Immature natural killer cell (primary cell): ENCODE measurements at regions not wholly inside any gene's neighbourhood (a gene's known extent, or its start where the extent isn't known, plus 50 kb on each side); places are given as distances from the start of the nearest gene placed in this dataset.
"Not testable (repeated sequence)": the region's sequence is repeated elsewhere in the genome, so short reads cannot be mapped to it uniquely, and the experiment has no call there.

Experiments used
- DNase-seq, 3 donors: peaks; one replicate each; pipeline ENCODE4 v3.0.0; 2022; ENCODE audit warnings: mixed read lengths in 1 of 3
- H3K27ac Mint-ChIP-seq, 6 donors: one replicate each; pipeline ENCODE4 v1.8.0; 2020; ENCODE audit warnings: mixed read lengths in 6 of 6, mild to moderate bottlenecking in 5 of 6, inconsistent platforms in 4 of 6, moderate library complexity in 3 of 6
- H3K27me3 Mint-ChIP-seq, 3 donors: one replicate each; pipeline ENCODE4 v1.8.0; 2020 to 2021; ENCODE audit warnings: low read depth in 3 of 3, mild to moderate bottlenecking in 3 of 3, mixed read lengths in 3 of 3, moderate library complexity in 3 of 3, inconsistent platforms in 1 of 3
- H3K36me3 Mint-ChIP-seq, 3 donors: one replicate each; pipeline ENCODE4 v1.8.0; 2020; ENCODE audit warnings: mixed read lengths in 3 of 3, inconsistent platforms in 2 of 3, mild to moderate bottlenecking in 2 of 3
- H3K4me1 Mint-ChIP-seq, 2 donors: one replicate each; pipeline ENCODE4 v1.8.0; 2020; ENCODE audit warnings: inconsistent platforms in 2 of 2, mild to moderate bottlenecking in 2 of 2, mixed read lengths in 2 of 2, moderate library complexity in 1 of 2
- H3K4me3 Mint-ChIP-seq, 5 donors: one replicate each; pipeline ENCODE4 v1.8.0; 2020; ENCODE audit warnings: mild to moderate bottlenecking in 5 of 5, mixed read lengths in 5 of 5, inconsistent platforms in 3 of 5, moderate library complexity in 3 of 5
- H3K9me3 Mint-ChIP-seq, 6 donors: one replicate each; pipeline ENCODE4 v1.8.0; 2020; ENCODE audit warnings: mild to moderate bottlenecking in 6 of 6, mixed read lengths in 6 of 6, inconsistent platforms in 4 of 6, moderate library complexity in 3 of 6

- H3K4me1 Mint-ChIP-seq, H3K9me3 Mint-ChIP-seq, H3K36me3 Mint-ChIP-seq, H3K4me3 Mint-ChIP-seq, H3K27ac Mint-ChIP-seq, DNase-seq, H3K27me3 Mint-ChIP-seq: not testable (repeated sequence)
Measured at GRCh38 chr15:49732109-49732508, 111.3 kb downstream of the DTWD1 start.

DNA sequence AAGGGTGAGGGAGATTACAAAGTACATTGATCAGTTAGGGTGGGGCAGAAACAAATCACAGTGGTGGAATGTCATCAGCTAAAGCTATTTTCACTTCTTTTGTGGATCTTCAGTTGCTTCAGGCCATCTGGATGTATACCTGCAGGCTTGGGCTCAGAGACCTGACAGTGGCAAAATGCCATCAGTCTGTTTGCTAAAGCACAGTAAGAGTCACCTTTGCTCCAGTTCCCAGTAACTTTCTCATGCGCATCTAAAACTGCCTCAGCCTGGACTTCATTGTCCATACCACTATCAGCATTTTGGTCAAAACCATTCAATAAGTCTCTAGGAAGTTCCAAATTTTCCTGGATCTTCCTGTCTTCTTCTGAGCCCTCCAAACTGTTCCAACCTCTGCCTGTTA lies 113.2 kb downstream of the DTWD1 start:
- H3K27me3 Mint-ChIP-seq, H3K27ac Mint-ChIP-seq, H3K4me1 Mint-ChIP-seq, H3K4me3 Mint-ChIP-seq, H3K36me3 Mint-ChIP-seq, H3K9me3 Mint-ChIP-seq, DNase-seq: not testable (repeated sequence)

DNA sequence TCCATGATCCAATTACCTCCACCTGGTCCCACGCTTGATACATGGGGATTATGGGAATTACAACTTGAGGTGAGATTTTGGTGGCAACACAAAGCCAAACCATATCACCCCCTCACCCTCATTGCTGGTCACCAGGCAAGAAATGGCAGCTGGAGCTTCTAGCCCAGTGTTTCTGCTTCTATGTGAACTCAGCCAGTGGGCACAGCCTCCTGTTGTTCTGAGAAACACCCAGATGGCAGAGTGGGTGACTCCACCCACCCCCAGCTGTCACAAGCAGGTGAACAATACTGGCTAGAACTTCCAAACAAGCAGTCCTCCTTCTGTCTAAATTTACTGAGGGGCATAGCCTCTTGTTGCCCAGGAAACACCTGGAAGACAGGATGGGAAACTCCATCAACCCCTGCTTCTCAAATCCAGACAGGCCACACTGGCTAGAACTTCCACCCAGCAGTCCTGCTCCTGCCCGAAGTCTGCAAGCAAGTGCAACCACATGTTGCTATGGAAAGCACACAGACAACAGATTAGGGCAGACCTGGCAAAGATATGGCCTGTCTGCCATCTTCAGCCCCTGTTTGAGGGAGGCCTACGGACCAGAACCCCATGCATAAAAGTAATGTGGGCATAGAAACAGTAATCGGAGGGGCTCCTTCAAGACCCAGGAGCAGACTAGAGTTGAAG lies 114.1 kb downstream of the DTWD1 start:
- Mint-ChIP-seq H3K27me3 (peaks cover 2 to 9% (median 8%) of the 10 kb centered on the region in 3 donors), H3K9me3 (no peaks in the 10 kb centered on the region), H3K36me3 (no peaks in the 10 kb centered on the region), H3K4me1 (no peaks in the 10 kb centered on the region), H3K27ac (no peak overlapping the region), H3K4me3 (no peak overlapping the region)
- DNase-seq: no peak

GRCh38 chr15:49737127-49737526 lies 116.3 kb downstream of the DTWD1 start:
- no peaks in the 10 kb centered on the region for H3K4me1 Mint-ChIP-seq
- peaks cover 0 to 3% (median 0%) of the 10 kb centered on the region in 6 donors for H3K9me3 Mint-ChIP-seq

GRCh38 chr15:49741712-49742111 lies 120.9 kb downstream of the DTWD1 start:
- no peak overlapping the region for H3K4me3 Mint-ChIP-seq
- H3K36me3 Mint-ChIP-seq: no peaks in the 10 kb centered on the region
- peaks cover 0 to 5% (median 4%) of the 10 kb centered on the region in 3 donors for H3K27me3 Mint-ChIP-seq
- no peak overlapping the region for H3K27ac Mint-ChIP-seq
- peaks cover 0 to 3% (median 0%) of the 10 kb centered on the region in 6 donors for H3K9me3 Mint-ChIP-seq
- no peaks in the 10 kb centered on the region for H3K4me1 Mint-ChIP-seq
- no peak for DNase-seq

More at GRCh38 chr15:49737127-49737526, 116.3 kb downstream of the DTWD1 start:
- Mint-ChIP-seq H3K27ac (no peak overlapping the region), H3K4me3 (no peak overlapping the region), H3K36me3 (no peaks in the 10 kb centered on the region), H3K27me3 (peaks cover 2 to 8% (median 5%) of the 10 kb centered on the region in 3 donors)
- no peak for DNase-seq

DNA sequence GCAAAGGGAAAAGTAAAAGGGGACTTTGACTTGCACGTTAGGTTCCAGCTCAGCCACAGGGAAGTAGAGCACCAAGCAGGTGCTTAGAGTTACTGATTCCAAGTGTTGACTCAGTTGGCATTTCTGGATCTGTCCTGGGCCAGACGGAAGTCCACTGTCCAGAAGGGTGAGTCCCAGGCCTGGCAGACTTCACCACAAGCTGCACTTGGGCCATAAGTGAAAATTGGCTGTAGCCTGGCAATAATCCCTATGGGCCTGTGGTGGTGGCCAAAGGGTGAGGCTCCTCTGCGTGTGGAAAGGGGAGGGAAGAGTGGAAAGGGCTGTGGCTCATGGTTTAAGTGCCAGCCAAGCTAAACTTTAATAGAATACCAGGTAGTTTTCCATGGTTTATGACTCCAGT lies 121.5 kb downstream of the DTWD1 start:
- Mint-ChIP-seq H3K27ac (no peak overlapping the region), H3K9me3 (peaks cover 0 to 3% (median 0%) of the 10 kb centered on the region in 6 donors), H3K4me3 (no peak overlapping the region), H3K36me3 (no peaks in the 10 kb centered on the region), H3K4me1 (no peaks in the 10 kb centered on the region), H3K27me3 (peaks cover 0 to 4% (median 2%) of the 10 kb centered on the region in 3 donors)
- DNase-seq: no peak

DNA sequence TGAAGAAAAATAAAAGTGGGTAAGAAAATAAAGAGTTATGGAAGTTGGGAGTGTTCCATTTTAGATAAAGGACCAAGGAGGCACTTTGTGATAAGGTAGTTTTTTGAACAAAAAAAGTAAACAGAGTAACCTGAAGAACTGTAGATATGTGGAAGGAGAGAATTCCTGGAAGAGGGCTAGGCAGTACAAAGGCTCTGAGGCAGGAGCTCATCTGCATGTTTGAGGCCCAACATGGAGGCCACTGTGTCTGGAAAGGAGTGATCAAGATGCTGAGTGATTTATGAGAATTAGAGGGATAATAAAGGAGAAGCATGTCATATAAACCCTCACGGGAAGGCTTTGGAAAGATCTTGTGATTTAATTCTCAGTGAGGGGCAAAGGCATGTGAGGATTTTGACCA lies 126.5 kb downstream of the DTWD1 start:
- no peaks in the 10 kb centered on the region for H3K4me1 Mint-ChIP-seq
- H3K27ac Mint-ChIP-seq: no peak overlapping the region
- H3K4me3 Mint-ChIP-seq: no peak overlapping the region
- H3K9me3 Mint-ChIP-seq: no peaks in the 10 kb centered on the region
- DNase-seq: no peak
- H3K27me3 Mint-ChIP-seq: peaks cover 0 to 4% (median 0%) of the 10 kb centered on the region in 3 donors
- H3K36me3 Mint-ChIP-seq: no peaks in the 10 kb centered on the region

DNA sequence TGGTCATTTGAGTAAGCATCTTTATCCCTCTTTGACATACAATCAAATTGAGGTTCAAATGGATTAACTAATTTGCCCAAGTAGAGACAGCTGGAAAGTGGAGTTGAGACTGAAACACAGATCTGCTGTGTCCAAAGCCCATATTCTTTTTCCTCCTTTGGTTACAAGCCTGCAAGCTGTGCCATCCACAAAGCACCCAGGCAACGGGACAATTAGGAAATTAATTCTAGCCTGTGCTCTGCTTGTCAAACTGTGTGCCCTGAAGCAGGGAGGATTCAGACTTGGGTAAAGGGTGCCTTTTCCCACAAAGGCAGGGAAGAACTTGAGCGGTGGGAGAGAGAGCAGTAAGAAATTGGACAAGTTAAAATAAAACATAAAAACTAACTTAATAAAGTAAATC lies 127.9 kb downstream of the DTWD1 start:
- H3K27ac Mint-ChIP-seq: no peak overlapping the region
- no peak for DNase-seq
- no peak overlapping the region for H3K4me3 Mint-ChIP-seq
- H3K27me3 Mint-ChIP-seq: peaks cover 0 to 5% (median 0%) of the 10 kb centered on the region in 3 donors
- H3K9me3 Mint-ChIP-seq: peaks cover 0 to 2% (median 0%) of the 10 kb centered on the region in 6 donors
- H3K36me3 Mint-ChIP-seq: no peaks in the 10 kb centered on the region
- H3K4me1 Mint-ChIP-seq: no peaks in the 10 kb centered on the region

DNA sequence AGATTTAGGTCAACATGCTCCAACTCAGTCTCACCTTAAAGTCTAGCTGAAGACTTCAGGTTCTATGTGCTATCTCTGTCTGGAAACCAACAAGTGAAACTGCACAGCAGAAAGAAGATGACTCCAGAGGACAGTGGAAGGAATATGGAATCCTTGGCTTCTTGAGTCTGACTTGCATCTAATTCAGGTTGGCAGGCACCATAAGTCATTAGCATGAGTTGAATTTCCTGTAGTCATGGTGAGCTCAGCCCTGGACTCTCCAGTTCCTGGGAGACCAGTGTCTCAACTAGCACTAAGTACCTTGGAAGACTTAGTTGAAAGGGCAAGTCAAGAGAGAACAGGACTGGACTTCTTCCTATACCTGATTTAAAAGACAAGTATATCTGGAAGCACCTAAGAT lies 129.7 kb downstream of the DTWD1 start:
- Mint-ChIP-seq H3K4me1 (no peaks in the 10 kb centered on the region), H3K9me3 (peaks cover 0 to 2% (median 0%) of the 10 kb centered on the region in 6 donors), H3K36me3 (no peaks in the 10 kb centered on the region), H3K4me3 (no peak overlapping the region), H3K27me3 (peaks cover 0 to 5% (median 0%) of the 10 kb centered on the region in 3 donors), H3K27ac (no peak overlapping the region)
- no peak for DNase-seq

DNA sequence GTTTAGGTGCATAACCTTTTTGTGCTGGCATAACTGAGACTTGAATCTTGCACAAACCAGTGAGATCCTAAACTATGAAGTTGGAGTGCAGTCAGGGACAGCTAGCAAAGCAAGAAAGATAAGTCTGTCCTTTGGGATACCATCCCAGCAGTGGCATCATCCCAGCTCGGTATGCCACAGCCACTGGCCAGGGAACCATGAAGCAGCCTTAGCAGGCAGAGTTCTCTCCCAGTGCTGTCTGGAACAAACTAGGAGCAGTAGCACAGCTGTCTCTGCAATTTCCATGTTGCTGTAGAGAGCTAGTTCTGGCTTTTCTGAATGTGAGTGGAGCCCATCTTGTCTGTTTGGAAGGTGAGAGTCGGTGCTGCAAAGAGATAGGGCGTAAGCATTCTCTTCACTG lies 130.3 kb downstream of the DTWD1 start:
- Mint-ChIP-seq H3K9me3 (peaks cover 0 to 2% (median 0%) of the 10 kb centered on the region in 6 donors), H3K36me3 (no peaks in the 10 kb centered on the region), H3K4me3 (no peak overlapping the region)

GRCh38 chr15:49751751-49752150 lies 130.9 kb downstream of the DTWD1 start:
- Mint-ChIP-seq H3K9me3 (peaks cover 0 to 2% (median 0%) of the 10 kb centered on the region in 6 donors), H3K4me3 (no peak overlapping the region), H3K27me3 (peaks cover 0 to 5% (median 0%) of the 10 kb centered on the region in 3 donors), H3K36me3 (no peaks in the 10 kb centered on the region), H3K4me1 (no peaks in the 10 kb centered on the region), H3K27ac (no peak overlapping the region)
- DNase-seq: no peak

More for the DNA sequence above, 130.3 kb downstream of the DTWD1 start:
- no peaks in the 10 kb centered on the region for H3K4me1 Mint-ChIP-seq
- DNase-seq: no peak
- H3K27ac Mint-ChIP-seq: no peak overlapping the region
- H3K27me3 Mint-ChIP-seq: peaks cover 0 to 5% (median 0%) of the 10 kb centered on the region in 3 donors

DNA sequence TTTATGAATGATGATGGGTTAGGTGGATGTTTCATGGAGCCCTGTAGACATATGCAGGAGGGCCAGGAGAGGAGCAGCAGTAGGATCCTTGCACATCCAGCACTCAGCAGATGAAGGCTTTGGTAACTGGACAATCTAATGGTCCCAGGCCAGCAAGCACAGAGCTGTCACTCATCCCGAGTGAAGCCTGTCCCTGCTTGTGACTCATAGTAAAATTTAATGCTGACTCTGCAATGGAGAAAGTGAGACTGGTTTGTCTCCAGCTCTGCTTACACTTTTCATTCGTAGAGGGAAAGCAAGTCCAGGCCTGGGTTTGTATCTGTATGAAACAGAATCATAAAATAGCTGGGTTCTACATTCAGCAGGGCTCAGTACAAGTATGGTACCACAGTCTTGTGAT lies 131.7 kb downstream of the DTWD1 start:
- Mint-ChIP-seq H3K9me3 (peaks cover 0 to 2% (median 0%) of the 10 kb centered on the region in 6 donors), H3K36me3 (no peaks in the 10 kb centered on the region), H3K4me1 (no peaks in the 10 kb centered on the region), H3K4me3 (no peak overlapping the region), H3K27me3 (peaks cover 0 to 5% (median 0%) of the 10 kb centered on the region in 3 donors), H3K27ac (no peak overlapping the region)
- DNase-seq: no peak

DNA sequence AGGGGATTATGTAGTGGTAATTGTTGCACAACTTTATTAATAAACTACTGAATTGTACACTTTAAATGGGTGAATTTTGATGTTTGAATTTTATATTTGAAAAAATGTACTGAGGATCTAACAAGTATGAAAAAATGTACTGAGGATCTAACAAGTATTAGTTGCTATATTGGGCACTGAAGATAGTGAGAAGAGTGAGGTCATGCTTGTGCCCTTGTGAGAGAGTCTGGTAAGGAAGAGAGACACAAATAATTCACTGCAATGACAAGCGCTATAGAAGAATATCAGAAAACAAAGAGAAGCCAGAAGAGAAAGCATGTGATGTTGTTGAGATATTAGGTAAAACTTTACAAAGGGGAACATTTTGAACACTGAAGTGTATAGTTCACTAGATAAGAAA lies 137.6 kb downstream of the DTWD1 start:
- Mint-ChIP-seq H3K36me3 (peaks cover 0 to 7% (median 4%) of the 10 kb centered on the region in 3 donors), H3K4me1 (no peaks in the 10 kb centered on the region), H3K27ac (no peak overlapping the region), H3K9me3 (peaks cover 10 to 38% (median 18%) of the 10 kb centered on the region in 6 donors), H3K4me3 (no peak overlapping the region), H3K27me3 (peaks cover 0 to 2% (median 1%) of the 10 kb centered on the region in 3 donors)
- DNase-seq: no peak

DNA sequence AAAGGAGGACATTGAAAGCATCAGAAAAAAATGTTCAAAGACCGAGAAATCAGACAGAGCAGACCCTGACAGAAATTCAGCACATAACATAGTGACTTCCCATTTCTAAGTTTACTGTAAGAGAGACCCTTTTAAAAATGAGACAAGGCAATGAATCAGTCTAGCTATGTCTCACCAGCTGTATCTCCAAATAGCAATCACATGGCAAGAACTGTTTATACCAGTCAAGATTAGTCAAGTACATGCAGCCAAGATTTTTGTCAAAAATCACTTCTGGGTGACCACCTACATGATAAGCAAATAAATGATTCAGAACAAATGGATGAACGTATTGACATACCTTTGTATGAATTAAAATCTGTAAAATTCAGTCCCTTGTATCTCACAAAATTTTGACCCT lies 138.0 kb downstream of the DTWD1 start:
- DNase-seq: no peak
- Mint-ChIP-seq H3K4me3 (no peak overlapping the region), H3K27ac (no peak overlapping the region), H3K27me3 (peaks cover 0 to 2% (median 1%) of the 10 kb centered on the region in 3 donors), H3K36me3 (peaks cover 0 to 7% (median 4%) of the 10 kb centered on the region in 3 donors), H3K9me3 (peaks cover 10 to 38% (median 18%) of the 10 kb centered on the region in 6 donors), H3K4me1 (no peaks in the 10 kb centered on the region)

DNA sequence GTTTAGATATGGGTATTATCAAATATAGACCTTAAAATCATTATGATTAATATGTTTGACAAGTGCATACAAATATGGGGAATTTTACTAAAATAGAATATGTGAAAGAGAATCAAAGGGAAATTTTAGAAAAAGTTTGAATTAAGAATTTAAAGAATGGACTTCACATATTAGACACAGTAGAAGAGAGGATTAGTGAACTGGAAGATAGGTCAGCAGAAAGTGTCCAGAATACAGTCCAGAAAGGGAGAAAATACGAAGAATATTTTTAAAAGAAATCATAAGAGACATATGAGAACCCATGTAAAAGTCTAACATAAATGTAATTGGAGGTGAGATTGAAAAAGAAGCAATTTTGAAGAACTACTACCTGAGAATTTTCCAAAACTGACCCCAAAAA lies 139.9 kb downstream of the DTWD1 start:
- H3K9me3 Mint-ChIP-seq: peaks cover 13 to 54% (median 25%) of the 10 kb centered on the region in 6 donors
- no peak overlapping the region for H3K27ac Mint-ChIP-seq
- peaks cover 1 to 2% (median 2%) of the 10 kb centered on the region in 3 donors for H3K27me3 Mint-ChIP-seq
- DNase-seq: no peak
- no peak overlapping the region for H3K4me3 Mint-ChIP-seq
- H3K36me3 Mint-ChIP-seq: peaks cover 0 to 7% (median 4%) of the 10 kb centered on the region in 3 donors
- no peaks in the 10 kb centered on the region for H3K4me1 Mint-ChIP-seq
